ENCODE measurements at regions not wholly inside any gene's neighbourhood (a gene's known extent, or its start where the extent isn't known, plus 50 kb on each side); places are given as distances from the start of the nearest gene placed in this dataset.

DNA sequence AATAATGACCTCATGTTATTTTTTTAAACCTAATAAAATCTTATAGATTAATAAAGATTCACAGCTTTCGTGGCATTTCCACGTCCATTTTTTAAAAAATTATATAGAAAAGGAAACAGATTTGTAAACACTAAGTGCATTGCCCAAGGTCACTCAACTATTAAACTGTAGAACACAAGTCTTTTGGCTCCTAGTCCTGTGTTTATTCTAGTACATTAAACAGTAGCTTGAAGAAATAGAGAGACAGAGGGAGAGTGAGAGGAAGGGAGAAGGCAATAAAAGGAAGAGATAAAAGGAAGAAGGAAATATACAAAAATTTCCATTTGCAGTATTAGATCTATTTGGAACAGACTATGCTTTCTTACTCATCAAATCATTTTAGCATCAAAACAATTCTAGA lies 586.7 kb upstream of the CITED2 start:
- no peak for TF ChIP-seq CTCF (IDR thresholded peaks at IDR 0.05)
- no peak for TF ChIP-seq POLR2A (IDR thresholded peaks at IDR 0.05)
